Pancreas (tissue), 10 donors: ENCODE measurements at regions not wholly inside any gene's neighbourhood (a gene's known extent, or its start where the extent isn't known, plus 50 kb on each side); places are given as distances from the start of the nearest gene placed in this dataset.

Experiments used
- ATAC-seq, 4 donors: fragments of 200-7000 bp; cut with Tn5 transposase; one replicate each; pipeline versions ENCODE4 v1.8.0 to v1.9.1; 2020; ENCODE audit warnings: mild to moderate bottlenecking in 4 of 4, moderate library complexity in 4 of 4
- DNase-seq, 6 donors: peaks; one replicate each; pipeline ENCODE4 v3.0.0-alpha.2; 2020
- FAIRE-seq: peaks from 2 replicates; lab custom pipeline; 2012; peaks lifted over from hg19 to GRCh38; lab: Jason Lieb, UNC
- H3K27ac ChIP-seq, 4 donors: fragments of 200-600 bp; sonication (generic); 1 replicate in 3 of 4; 2 replicates in 1 of 4; pipeline versions ENCODE4 v1.5.0 to v1.8.0; 2020
- H3K27me3 ChIP-seq, 4 donors: fragments of 200-600 bp; one replicate each; pipeline ENCODE4 v1.8.0; 2021
- H3K36me3 ChIP-seq, 3 donors: fragments of 200-600 bp; sonication (generic) in 1 of 3; one replicate each; pipeline versions ENCODE4 v1.5.0 to v1.8.0; 2020 to 2021
- H3K4me1 ChIP-seq, 3 donors: fragments of 200-600 bp; one replicate each; pipeline ENCODE4 v1.8.0; 2021
- H3K4me3 ChIP-seq, 4 donors: fragments of 200-600 bp; sonication (generic) in 2 of 4; one replicate each; pipeline versions ENCODE4 v1.5.0 to v1.8.0; 2020 to 2021
- H3K9me3 ChIP-seq, 4 donors: fragments of 200-600 bp; one replicate each; pipeline ENCODE4 v1.8.0; 2021
- WGBS, 2 donors: extraction: QIAGEN DNeasy Blood & Tissue Kit; methylation state at CpG; one replicate each; pipeline ENCODE4 v1.1.7; 2013; 5-methylcytosine and 5-hydroxymethylcytosine counted together
- intact Hi-C, 3 donors: fragments of 100-400 bp; cut with DNase I; formaldehyde crosslinking; loops; one replicate each; pipeline versions ENCODE4 v1.11.1 to v1.14.2; 2022
- TF ChIP-seq, protein P1 (sequence below), 4 donors: fragments of 200-600 bp; sonication (generic) in 3 of 4; IDR thresholded peaks; one replicate each; pipeline versions ENCODE4 v1.5.0 to v1.8.0; 2021; ENCODE audit warnings: antibody characterized with exemption in 4 of 4
- donor health status: healthy with polysubstance abuse.
- donor health status: DM: no; HTN: no; CAD: no; lungs with moderate emphysema.
- donor health status: DM: no; HTN: no; CAD: no.
- donor health status: control.
- donor health status: control.
- donor health status: Bipolar disorder and iron deficiency.
- donor health status: DM: yes; HTN: yes; CAD: no.
- donor health status: DM: no; HTN: no; CAD: no.
- donor health status: DM: no; HTN: no; CAD: no.
- donor health status: DM: yes; HTN: yes; CAD: no.

DNA sequence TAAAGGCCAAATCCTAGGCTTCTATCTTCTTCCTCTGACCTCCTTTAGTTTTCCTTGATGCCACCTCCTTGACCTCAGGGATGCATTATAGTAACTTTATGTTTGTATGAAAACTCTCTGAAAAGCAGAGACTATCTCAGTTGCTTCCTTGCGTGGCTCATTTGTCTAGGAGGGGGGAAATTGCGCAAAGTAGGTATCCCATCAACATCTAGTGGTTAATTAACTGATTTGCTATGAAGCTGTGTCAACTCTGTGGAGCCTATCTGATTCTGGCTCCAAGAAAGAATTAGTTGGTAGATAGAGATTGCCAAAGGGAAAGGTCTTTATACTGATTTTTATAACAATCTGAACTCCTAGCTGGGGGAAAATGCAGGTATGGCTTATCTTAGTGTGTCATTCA, 82.1 kb upstream of the FRY start:
- ATAC-seq (no peak), DNase-seq (no peak), FAIRE-seq (no peak)
- intact Hi-C loops: no loop called here
- H3K27ac ChIP-seq: peak overlapping the region in 2 of 4 donors; percentile 63 to 68
- H3K36me3 ChIP-seq: no peaks in the 10 kb centered on the region
- TF ChIP-seq, protein P1, sequence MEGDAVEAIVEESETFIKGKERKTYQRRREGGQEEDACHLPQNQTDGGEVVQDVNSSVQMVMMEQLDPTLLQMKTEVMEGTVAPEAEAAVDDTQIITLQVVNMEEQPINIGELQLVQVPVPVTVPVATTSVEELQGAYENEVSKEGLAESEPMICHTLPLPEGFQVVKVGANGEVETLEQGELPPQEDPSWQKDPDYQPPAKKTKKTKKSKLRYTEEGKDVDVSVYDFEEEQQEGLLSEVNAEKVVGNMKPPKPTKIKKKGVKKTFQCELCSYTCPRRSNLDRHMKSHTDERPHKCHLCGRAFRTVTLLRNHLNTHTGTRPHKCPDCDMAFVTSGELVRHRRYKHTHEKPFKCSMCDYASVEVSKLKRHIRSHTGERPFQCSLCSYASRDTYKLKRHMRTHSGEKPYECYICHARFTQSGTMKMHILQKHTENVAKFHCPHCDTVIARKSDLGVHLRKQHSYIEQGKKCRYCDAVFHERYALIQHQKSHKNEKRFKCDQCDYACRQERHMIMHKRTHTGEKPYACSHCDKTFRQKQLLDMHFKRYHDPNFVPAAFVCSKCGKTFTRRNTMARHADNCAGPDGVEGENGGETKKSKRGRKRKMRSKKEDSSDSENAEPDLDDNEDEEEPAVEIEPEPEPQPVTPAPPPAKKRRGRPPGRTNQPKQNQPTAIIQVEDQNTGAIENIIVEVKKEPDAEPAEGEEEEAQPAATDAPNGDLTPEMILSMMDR (IDR thresholded peaks at IDR 0.05): no peak
- H3K4me3 ChIP-seq: no peak overlapping the region
- 57 to 69% methylated on average over 2 of the region's 2 CpGs for WGBS, 2 donors
- H3K4me1 ChIP-seq: peaks cover 25 to 39% (median 34%) of the 10 kb centered on the region in 3 donors
- H3K9me3 ChIP-seq: no peaks in the 10 kb centered on the region
- H3K27me3 ChIP-seq: no peaks in the 10 kb centered on the region

DNA sequence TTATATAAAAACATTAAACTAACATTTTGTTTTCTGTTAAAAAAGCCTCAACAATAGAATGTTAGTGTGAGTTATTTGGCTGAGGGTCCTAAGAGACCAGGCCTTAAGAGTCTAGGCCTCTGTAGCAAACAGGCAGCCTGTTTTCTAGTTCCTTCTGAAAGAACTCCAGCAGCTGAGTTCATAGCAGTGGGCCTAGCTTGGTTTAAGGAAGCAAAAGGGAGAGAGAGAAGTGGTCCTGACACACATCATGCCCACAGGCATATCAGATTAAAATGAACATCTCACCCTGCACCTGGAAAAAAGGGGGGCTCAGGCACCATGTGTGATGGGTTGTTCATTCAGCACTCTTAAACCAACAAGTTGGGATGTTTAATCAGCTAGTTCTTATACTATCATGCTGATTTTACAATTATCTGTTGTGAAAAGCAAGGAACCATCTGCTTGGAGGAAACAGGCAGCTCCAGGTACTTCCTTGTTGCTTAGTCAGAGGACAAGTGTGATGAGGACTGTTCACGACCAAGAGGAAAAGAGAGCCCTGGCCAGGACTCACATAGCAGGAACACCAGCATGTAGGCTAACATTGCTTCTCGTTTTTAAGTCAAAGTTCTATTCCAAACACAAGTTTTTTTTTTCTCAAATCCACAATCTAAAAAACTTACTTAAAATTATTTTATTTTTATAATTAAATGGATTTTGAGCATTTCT, 81.3 kb upstream of the FRY start:
- H3K27me3 ChIP-seq: no peaks in the 10 kb centered on the region
- TF ChIP-seq, protein P1 (IDR thresholded peaks at IDR 0.05): no peak
- WGBS, 2 donors: 24 to 34% methylated on average over 2 of the region's 2 CpGs
- H3K9me3 ChIP-seq: no peaks in the 10 kb centered on the region
- no peak overlapping the region for H3K4me3 ChIP-seq
- H3K27ac ChIP-seq: peak overlapping the region in 3 of 4 donors; percentile 24 to 68 (median 63)
- no peak for DNase-seq
- no peak for FAIRE-seq
- ATAC-seq: peak in 3 of 4 donors; percentile 25 to 60 (median 27)
- no peaks in the 10 kb centered on the region for H3K36me3 ChIP-seq
- peaks cover 18 to 32% (median 29%) of the 10 kb centered on the region in 3 donors for H3K4me1 ChIP-seq
- intact Hi-C loops: no loop called here

DNA sequence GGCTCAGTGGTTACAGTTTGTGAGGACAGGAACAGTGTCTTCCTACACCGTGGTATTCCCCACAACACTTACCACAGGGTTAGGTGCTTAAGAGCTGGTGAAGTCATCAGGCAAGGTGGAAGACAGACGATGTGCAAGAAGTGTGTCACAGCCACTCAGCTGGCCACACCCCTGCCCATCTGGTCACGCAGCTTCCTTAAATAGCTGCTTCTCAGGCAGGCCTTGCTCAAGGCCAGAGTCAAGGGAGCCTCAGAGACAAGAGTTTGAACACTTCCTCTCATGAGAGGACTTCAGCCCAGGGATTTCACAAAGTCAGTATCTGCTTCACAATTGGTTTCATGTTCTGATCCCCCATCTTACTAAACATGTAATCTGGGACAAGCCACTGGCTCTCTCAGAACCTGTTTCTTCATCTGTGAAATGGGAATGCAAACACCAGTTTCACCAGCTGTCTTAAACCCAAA, 80.3 kb upstream of the FRY start:
- peak; percentile 66 to 75 (median 71) for ATAC-seq
- Histone ChIP-seq H3K9me3 (no peaks in the 10 kb centered on the region), H3K27ac (peak overlapping the region in 3 of 4 donors; percentile 24 to 68 (median 63)), H3K4me1 (peaks cover 18 to 31% (median 28%) of the 10 kb centered on the region in 3 donors), H3K4me3 (no peak overlapping the region), H3K27me3 (no peaks in the 10 kb centered on the region), H3K36me3 (no peaks in the 10 kb centered on the region)
- intact Hi-C loops: no loop called here
- peak in 5 of 6 donors; percentile 33 to 68 (median 52) for DNase-seq
- TF ChIP-seq, protein P1 (IDR thresholded peaks at IDR 0.05): no peak
- 33 to 42% methylated on average over 3 of the region's 3 CpGs for WGBS, 2 donors
- no peak for FAIRE-seq

DNA sequence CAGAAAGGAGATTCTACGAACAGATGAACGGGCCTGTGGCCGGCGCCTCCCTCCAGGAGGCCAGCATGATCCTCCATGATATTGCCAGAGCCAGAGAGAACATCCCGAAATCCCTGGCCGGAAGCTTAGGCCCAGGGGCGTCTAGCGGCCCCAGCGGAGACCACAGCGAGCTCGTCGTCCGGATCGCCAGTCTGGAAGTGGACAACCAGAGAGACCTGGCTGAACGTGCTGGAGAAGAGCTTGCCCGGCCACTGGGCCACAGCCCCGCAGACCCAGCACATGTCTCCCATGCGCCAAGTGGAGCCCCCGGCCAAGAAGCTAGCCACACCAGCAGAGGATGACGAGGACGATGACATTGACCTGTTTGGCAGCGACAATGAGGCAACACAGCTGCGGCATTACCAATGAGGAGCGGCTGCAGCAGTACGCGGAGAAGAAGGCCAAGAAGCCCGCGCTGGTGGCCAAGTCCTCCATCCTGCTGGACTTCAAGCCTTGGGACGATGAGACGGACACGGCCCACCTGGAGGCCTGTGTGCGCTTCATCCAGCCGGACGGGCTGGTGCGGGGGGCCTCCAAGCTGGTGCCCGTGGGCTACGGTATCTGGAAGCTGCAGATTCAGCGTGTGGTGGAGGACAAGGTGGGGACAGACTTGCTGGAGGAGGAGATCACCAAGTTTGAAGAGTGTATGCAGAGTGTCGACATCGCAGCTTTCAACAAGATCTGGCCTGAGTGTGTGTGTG, 78.8 kb upstream of the FRY start:
- Histone ChIP-seq H3K27me3 (no peaks in the 10 kb centered on the region), H3K4me1 (peaks cover 15 to 33% (median 31%) of the 10 kb centered on the region in 3 donors), H3K4me3 (no peak overlapping the region), H3K9me3 (no peaks in the 10 kb centered on the region), H3K27ac (no peak overlapping the region), H3K36me3 (no peaks in the 10 kb centered on the region)
- TF ChIP-seq, protein P1 (IDR thresholded peaks at IDR 0.05): no peak
- ATAC-seq (no peak), DNase-seq (peak in 1 of 6 donors; percentile 55), FAIRE-seq (no peak)
- 96 to 98% methylated on average over 40 of the region's 40 CpGs for WGBS, 2 donors
- intact Hi-C loops: no loop called here
